ENCODE measurements at regions not wholly inside any gene's neighbourhood (a gene's known extent, or its start where the extent isn't known, plus 50 kb on each side); places are given as distances from the start of the nearest gene placed in this dataset.
A peak's percentile ranks its signal among the peaks of the same experiment; 100 is the strongest.

GRCh38 chr15:69754313-69754712 is 301.7 kb downstream of the RPLP1 start (continued):
- TF ChIP-seq MAX (CRISPR knock-in tag; IDR thresholded peaks at IDR 0.05): no peak

GRCh38 chr15:69755551-69756310 is 303.1 kb downstream of the RPLP1 start:
- TF ChIP-seq, protein P1, sequence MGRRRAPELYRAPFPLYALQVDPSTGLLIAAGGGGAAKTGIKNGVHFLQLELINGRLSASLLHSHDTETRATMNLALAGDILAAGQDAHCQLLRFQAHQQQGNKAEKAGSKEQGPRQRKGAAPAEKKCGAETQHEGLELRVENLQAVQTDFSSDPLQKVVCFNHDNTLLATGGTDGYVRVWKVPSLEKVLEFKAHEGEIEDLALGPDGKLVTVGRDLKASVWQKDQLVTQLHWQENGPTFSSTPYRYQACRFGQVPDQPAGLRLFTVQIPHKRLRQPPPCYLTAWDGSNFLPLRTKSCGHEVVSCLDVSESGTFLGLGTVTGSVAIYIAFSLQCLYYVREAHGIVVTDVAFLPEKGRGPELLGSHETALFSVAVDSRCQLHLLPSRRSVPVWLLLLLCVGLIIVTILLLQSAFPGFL (CRISPR knock-in tag; IDR thresholded peaks at IDR 0.05; ENCODE audit: borderline replicate concordance): no peak
- no peak for TF ChIP-seq MAX (CRISPR knock-in tag; IDR thresholded peaks at IDR 0.05)
- TF ChIP-seq, protein P2, sequence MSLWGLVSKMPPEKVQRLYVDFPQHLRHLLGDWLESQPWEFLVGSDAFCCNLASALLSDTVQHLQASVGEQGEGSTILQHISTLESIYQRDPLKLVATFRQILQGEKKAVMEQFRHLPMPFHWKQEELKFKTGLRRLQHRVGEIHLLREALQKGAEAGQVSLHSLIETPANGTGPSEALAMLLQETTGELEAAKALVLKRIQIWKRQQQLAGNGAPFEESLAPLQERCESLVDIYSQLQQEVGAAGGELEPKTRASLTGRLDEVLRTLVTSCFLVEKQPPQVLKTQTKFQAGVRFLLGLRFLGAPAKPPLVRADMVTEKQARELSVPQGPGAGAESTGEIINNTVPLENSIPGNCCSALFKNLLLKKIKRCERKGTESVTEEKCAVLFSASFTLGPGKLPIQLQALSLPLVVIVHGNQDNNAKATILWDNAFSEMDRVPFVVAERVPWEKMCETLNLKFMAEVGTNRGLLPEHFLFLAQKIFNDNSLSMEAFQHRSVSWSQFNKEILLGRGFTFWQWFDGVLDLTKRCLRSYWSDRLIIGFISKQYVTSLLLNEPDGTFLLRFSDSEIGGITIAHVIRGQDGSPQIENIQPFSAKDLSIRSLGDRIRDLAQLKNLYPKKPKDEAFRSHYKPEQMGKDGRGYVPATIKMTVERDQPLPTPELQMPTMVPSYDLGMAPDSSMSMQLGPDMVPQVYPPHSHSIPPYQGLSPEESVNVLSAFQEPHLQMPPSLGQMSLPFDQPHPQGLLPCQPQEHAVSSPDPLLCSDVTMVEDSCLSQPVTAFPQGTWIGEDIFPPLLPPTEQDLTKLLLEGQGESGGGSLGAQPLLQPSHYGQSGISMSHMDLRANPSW (CRISPR knock-in tag; conservative IDR thresholded peaks at IDR 0.05; ENCODE audit: low read depth): no peak
- no peak for TF ChIP-seq MYBL2 (CRISPR knock-in tag; IDR thresholded peaks at IDR 0.05)
- TF ChIP-seq JAZF1 (CRISPR knock-in tag; IDR thresholded peaks at IDR 0.05): no peak
- no peak for TF ChIP-seq FOXJ3 (CRISPR knock-in tag; IDR thresholded peaks at IDR 0.05; ENCODE audit: borderline replicate concordance)
- no peak for TF ChIP-seq ELF4 (CRISPR knock-in tag; IDR thresholded peaks at IDR 0.05; ENCODE audit: low read depth)
- TF ChIP-seq HMGA2 (CRISPR knock-in tag; IDR thresholded peaks at IDR 0.05): no peak
- no peak for TF ChIP-seq NFATC4 (CRISPR knock-in tag; IDR thresholded peaks at IDR 0.05)
- no peak for TF ChIP-seq TP53 (CRISPR knock-in tag; IDR thresholded peaks at IDR 0.05)
- no peak for TF ChIP-seq FOXP4 (CRISPR knock-in tag; IDR thresholded peaks at IDR 0.05)
- TF ChIP-seq MLX (CRISPR knock-in tag; IDR thresholded peaks at IDR 0.05): no peak
- no peak for TF ChIP-seq USF2 (CRISPR knock-in tag; IDR thresholded peaks at IDR 0.05)
- TF ChIP-seq, protein P3, sequence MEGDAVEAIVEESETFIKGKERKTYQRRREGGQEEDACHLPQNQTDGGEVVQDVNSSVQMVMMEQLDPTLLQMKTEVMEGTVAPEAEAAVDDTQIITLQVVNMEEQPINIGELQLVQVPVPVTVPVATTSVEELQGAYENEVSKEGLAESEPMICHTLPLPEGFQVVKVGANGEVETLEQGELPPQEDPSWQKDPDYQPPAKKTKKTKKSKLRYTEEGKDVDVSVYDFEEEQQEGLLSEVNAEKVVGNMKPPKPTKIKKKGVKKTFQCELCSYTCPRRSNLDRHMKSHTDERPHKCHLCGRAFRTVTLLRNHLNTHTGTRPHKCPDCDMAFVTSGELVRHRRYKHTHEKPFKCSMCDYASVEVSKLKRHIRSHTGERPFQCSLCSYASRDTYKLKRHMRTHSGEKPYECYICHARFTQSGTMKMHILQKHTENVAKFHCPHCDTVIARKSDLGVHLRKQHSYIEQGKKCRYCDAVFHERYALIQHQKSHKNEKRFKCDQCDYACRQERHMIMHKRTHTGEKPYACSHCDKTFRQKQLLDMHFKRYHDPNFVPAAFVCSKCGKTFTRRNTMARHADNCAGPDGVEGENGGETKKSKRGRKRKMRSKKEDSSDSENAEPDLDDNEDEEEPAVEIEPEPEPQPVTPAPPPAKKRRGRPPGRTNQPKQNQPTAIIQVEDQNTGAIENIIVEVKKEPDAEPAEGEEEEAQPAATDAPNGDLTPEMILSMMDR (IDR thresholded peaks at IDR 0.05): no peak
- no peak for TF ChIP-seq ZNF317 (CRISPR knock-in tag; IDR thresholded peaks at IDR 0.05; ENCODE audit: borderline replicate concordance, low read depth)
- TF ChIP-seq IRF2 (CRISPR knock-in tag; IDR thresholded peaks at IDR 0.05; ENCODE audit: borderline replicate concordance, low read depth): no peak
- TF ChIP-seq GABPB1 (CRISPR knock-in tag; IDR thresholded peaks at IDR 0.05): no peak
- no peak for TF ChIP-seq MXD4 (CRISPR knock-in tag; IDR thresholded peaks at IDR 0.05; ENCODE audit: borderline replicate concordance)
- no peak for TF ChIP-seq SP1 (CRISPR knock-in tag; conservative IDR thresholded peaks at IDR 0.05)
- peak; percentile 72 for ATAC-seq
- peaks cover 12% of the 10 kb centered on the region for H3K36me3 Mint-ChIP-seq
- ChIA-PET CTCF (interaction anchor here (0.6 to 2.0 kb wide), 6 partner anchors 33 to 732 kb away, joined by 3 to 6 read pairs (median 4); no protein-coding TSS in a partner anchor), POLR2A (interaction anchor here (0.7 kb wide), 1 partner anchor 455 kb away, joined by 4 read pairs; no protein-coding TSS in a partner anchor)
- H3K27ac Mint-ChIP-seq: peak overlapping the region; percentile 24; the same call in 1 of the 2 replicates
- no peak overlapping the region for H3K4me3 Mint-ChIP-seq
- H3K27me3 Mint-ChIP-seq (ENCODE audit: low read depth): no peaks in the 10 kb centered on the region; the same call in 1 of the 2 replicates
- peaks cover 16% of the 10 kb centered on the region for H3K9me3 Mint-ChIP-seq
- DNase-seq (ENCODE audit: low spot score): no peak
- peaks cover 12% of the 10 kb centered on the region for H3K4me1 Mint-ChIP-seq

Measured in WTC11 (cell line).